Erythroblast (primary cell): ENCODE measurements at regions not wholly inside any gene's neighbourhood (a gene's known extent, or its start where the extent isn't known, plus 50 kb on each side); places are given as distances from the start of the nearest gene placed in this dataset.

Experiments used
- GATA1 ChIP-seq: IDR thresholded peaks from 2 replicates; pipeline ENCODE4 v1.6.1; 2011; ENCODE audit warnings: low read depth, mild to moderate bottlenecking, control low read depth, low read length, moderate library complexity
- POLR2A ChIP-seq: IDR thresholded peaks from 2 replicates; pipeline ENCODE4 v1.6.1; 2011; ENCODE audit warnings: mild to moderate bottlenecking, low read length

DNA sequence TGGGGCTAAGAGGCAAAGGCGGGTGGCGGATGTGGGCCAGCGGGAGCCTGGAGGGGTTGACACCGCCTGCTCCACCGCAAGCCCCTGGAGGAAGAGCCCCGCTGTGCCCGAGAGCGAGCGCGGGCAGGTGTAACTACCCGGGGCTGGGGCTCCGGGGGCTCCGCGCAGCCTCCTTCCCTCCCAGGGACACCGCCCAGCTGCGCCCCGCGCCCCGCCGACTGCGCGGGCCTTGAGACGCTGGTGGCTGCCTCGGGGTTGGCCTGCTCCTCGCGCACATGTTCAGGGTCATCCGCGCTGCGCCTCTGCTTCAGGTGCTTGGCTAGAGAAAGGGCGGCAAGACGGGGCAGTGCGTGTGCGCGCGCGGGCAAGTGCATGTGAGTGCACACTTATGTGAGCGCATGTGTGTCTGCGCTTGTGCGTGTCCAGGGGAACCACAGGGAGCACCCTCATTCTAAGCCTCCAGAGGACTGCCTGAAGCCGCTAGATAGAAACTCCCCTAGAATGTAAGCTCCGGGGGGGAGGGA lies 197.5 kb upstream of the TMEM45B start:
- no peak for TF ChIP-seq POLR2A
- TF ChIP-seq GATA1 = no peak
